Mucosa of stomach (tissue), 1 donor: ENCODE measurements at regions not wholly inside any gene's neighbourhood (a gene's known extent, or its start where the extent isn't known, plus 50 kb on each side); places are given as distances from the start of the nearest gene placed in this dataset.

Experiments
- H3K27me3 ChIP-seq: one replicate; pipeline ENCODE4 v1.7.0; 2013; ENCODE audit warnings: mild to moderate bottlenecking, low read length; ENCODE audit not compliant: control insufficient read depth, insufficient read depth
- H3K36me3 ChIP-seq: one replicate; pipeline ENCODE4 v1.7.0; 2013; ENCODE audit warnings: low read length; ENCODE audit not compliant: control insufficient read depth, insufficient read depth
- H3K4me1 ChIP-seq: one replicate; pipeline ENCODE4 v1.7.0; 2013; ENCODE audit warnings: mild to moderate bottlenecking, low read length; ENCODE audit not compliant: control insufficient read depth, insufficient read depth
- H3K4me3 ChIP-seq: one replicate; pipeline ENCODE4 v1.7.0; 2013; ENCODE audit warnings: low read length
- H3K9ac ChIP-seq: one replicate; pipeline ENCODE4 v1.7.0; 2013; ENCODE audit warnings: mild to moderate bottlenecking, low read length, moderate library complexity
- H3K9me3 ChIP-seq: one replicate; pipeline ENCODE4 v1.7.0; 2013; ENCODE audit warnings: mild to moderate bottlenecking, low read length, moderate library complexity; ENCODE audit not compliant: control insufficient read depth
- donor health status: Pancreatic carcinoma.

DNA sequence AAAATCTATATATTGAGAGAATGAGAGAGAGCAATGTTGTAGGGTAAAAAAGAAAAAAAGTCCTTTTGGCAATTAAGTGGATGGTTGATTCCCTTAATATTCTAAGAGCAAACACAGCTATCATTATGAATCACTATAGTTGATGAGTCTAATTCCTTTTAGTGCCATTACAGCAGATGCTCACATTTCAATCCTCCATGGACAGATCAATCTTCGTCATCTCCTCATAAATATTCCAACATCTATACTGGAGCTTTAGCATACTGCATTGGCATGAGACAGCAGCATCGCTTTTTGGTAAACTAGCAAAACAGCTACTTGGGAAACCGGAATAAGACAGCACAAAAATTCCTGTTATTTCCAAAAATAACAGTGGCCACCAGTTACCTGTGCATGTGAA, 796.7 kb downstream of the QKI start:
- no peaks in the 10 kb centered on the region for H3K27me3 ChIP-seq
- H3K9ac ChIP-seq, result no peak overlapping the region
- no peaks in the 10 kb centered on the region for H3K9me3 ChIP-seq
- H3K4me3 ChIP-seq, result no peak overlapping the region
- no peaks in the 10 kb centered on the region for H3K36me3 ChIP-seq
- no peaks in the 10 kb centered on the region for H3K4me1 ChIP-seq

DNA sequence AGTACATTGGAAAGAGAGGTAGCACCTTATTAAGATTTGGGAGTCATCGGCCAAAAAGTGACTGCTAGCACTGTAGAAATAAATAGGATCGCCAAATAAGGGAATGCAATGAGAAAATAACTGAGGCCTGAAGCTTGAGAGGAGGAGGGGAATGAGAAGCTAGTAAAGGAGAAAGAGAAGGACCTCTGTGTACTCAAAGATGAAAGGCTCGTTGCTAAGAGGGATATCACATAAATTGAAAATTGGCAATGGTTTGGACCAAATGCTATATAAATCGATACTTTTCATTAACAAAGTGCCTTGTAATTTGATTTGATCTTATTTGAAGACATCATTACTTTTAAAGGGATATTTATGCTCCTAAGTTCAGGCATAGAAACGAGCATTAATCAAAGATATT, 796.3 kb downstream of the QKI start:
- no peaks in the 10 kb centered on the region for H3K36me3 ChIP-seq
- H3K4me1 ChIP-seq, result no peaks in the 10 kb centered on the region
- H3K4me3 ChIP-seq, result no peak overlapping the region

DNA sequence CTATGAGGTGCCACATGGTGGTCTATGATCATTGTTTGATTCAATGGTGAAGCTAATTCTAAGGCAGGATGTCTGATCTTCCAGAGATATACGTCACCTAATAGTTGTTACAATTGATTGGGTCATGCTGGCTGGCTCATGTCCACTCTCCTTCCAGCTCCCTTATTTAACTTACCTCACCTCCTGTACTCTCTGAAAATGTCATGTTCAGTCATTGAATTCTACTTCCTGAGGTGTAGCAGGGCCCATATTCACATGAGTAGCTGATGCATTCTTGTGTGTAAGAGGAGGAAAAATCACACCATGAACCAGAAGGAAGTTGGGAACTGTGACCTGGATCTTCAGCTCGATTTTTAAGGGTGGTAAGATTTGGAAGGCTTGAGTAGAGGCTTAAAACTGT, 795.8 kb downstream of the QKI start:
- no peaks in the 10 kb centered on the region for H3K27me3 ChIP-seq
- no peak overlapping the region for H3K4me3 ChIP-seq
- no peak overlapping the region for H3K9ac ChIP-seq
- H3K9me3 ChIP-seq, result no peaks in the 10 kb centered on the region
- H3K4me1 ChIP-seq, result no peaks in the 10 kb centered on the region
- H3K36me3 ChIP-seq, result no peaks in the 10 kb centered on the region

More for the DNA sequence above, 796.3 kb downstream of the QKI start:
- H3K27me3 ChIP-seq, result no peaks in the 10 kb centered on the region
- no peaks in the 10 kb centered on the region for H3K9me3 ChIP-seq
- no peak overlapping the region for H3K9ac ChIP-seq

DNA sequence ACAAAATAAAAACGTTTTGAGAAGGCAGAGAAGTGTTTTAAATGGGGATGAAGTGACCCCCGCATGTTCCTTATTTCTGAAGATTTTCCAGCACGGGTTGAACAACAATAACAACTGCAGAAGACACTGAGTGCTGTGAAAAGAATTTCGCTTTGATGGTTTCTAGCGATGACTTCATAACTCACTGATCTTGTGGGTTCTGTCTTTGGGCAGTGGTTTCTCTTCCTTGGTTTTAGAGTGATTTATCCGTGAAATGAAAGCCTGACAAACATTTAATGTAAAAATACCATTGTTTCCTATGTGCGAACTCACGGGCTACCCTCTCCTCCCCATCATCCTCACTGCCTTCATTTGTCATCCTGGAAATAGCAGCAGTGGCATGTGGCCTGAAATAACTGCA, 793.9 kb downstream of the QKI start:
- Histone ChIP-seq H3K4me1 (no peaks in the 10 kb centered on the region), H3K4me3 (no peak overlapping the region), H3K27me3 (no peaks in the 10 kb centered on the region), H3K9me3 (no peaks in the 10 kb centered on the region), H3K36me3 (no peaks in the 10 kb centered on the region), H3K9ac (no peak overlapping the region)

DNA sequence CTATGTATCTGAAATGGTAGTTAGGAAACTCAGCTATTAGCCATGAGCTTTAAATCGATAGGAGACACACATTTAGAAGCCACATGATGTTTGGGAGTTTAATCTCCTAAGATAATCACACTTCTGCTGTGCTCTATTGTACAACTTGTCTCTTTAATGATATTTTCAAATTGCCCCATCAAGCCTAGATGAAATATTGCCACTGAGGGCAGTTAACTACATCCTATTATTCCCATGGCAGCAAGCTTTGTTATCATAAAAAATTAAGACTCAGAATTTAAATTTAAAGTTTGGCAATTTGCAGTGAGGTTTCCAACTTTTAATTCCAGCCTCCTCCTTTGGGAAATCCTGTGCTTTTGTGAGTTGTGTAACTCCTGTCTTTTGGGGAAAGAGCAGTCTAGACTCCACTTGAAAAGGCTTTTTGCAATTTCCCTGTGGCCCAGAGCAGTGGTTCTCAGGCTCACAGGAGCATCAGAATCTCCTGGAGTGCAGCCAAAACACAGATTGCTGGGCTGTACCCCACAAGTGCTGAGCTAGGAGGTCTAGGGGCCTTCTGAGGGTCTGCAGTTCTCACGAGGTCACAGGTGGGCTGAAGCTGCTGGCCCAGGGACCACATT, 792.4 kb downstream of the QKI start:
- no peaks in the 10 kb centered on the region for H3K4me1 ChIP-seq

DNA sequence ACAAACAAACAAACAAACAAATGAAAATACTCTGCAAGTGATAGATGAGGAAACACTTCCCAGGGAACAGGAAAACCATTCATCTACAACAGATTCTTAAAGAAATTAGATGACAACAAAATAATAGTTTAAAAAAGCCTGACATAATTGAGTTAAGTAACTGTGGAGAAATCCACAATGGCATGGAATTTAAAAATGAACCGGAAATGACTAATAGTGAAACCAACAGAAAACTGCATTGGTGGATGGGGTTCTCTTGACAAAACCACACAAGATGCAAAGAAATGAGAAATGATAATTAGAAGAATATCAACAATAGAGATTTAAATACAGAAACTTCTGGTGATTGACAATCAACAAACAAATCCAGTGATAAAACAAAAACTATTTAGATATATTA, 785.6 kb downstream of the QKI start:
- no peaks in the 10 kb centered on the region for H3K9me3 ChIP-seq
- H3K36me3 ChIP-seq, result no peaks in the 10 kb centered on the region
- H3K4me3 ChIP-seq, result no peak overlapping the region
- no peaks in the 10 kb centered on the region for H3K27me3 ChIP-seq
- no peak overlapping the region for H3K9ac ChIP-seq
- no peaks in the 10 kb centered on the region for H3K4me1 ChIP-seq

More for the DNA sequence above, 792.4 kb downstream of the QKI start:
- no peak overlapping the region for H3K4me3 ChIP-seq
- no peak overlapping the region for H3K9ac ChIP-seq
- no peaks in the 10 kb centered on the region for H3K36me3 ChIP-seq
- H3K9me3 ChIP-seq, result no peaks in the 10 kb centered on the region
- H3K27me3 ChIP-seq, result no peaks in the 10 kb centered on the region

DNA sequence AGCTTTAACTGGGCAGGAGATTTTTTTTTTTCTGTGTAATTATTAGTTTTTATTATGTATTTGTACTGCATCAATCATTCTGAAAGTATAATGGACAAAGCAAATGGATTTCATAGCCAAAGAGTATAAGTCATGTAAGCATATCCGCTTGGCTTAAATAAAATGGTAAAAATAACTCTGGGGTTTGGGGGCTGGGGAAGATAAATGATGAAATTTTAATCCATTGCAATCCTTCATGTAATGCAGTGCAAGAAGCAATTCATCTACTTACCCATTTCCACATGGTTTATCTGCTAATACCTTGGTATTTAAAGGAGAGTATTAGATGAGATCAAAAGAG, 781.4 kb downstream of the QKI start:
- Histone ChIP-seq H3K36me3 (no peaks in the 10 kb centered on the region), H3K4me1 (no peaks in the 10 kb centered on the region), H3K9ac (no peak overlapping the region), H3K9me3 (no peaks in the 10 kb centered on the region), H3K27me3 (no peaks in the 10 kb centered on the region), H3K4me3 (no peak overlapping the region)

DNA sequence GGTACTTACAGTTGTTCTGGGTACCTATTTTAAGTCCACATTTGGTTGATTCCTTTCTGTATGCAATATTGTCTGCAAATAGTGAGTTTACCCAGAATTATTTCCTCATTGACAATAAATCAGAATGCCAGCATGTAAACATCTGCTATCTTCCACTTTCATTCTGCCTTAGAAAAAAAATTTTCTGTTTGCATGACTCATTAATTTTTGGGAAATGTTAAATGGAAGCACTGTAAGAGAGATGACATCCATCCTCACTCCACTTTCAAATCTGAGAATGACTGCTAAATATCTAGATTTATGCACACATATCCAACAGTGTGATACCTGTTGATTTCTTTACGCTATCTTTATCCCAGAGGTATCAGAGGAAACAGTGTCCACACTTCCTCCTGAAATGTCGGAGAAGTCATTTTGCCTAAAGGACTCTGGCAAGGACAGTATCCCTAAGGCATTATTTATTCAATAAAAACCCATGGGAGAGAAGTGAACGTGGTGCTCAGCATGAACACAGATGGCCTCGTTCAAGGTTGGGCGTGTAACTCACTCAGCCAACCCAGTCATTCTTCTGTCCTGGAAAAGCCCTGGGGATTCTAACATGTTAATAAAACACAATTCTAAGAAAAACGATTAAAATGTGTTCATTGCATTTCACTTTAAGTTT, 780.9 kb downstream of the QKI start:
- Histone ChIP-seq H3K4me3 (no peak overlapping the region), H3K9me3 (no peaks in the 10 kb centered on the region), H3K36me3 (no peaks in the 10 kb centered on the region), H3K4me1 (no peaks in the 10 kb centered on the region), H3K27me3 (no peaks in the 10 kb centered on the region), H3K9ac (no peak overlapping the region)

DNA sequence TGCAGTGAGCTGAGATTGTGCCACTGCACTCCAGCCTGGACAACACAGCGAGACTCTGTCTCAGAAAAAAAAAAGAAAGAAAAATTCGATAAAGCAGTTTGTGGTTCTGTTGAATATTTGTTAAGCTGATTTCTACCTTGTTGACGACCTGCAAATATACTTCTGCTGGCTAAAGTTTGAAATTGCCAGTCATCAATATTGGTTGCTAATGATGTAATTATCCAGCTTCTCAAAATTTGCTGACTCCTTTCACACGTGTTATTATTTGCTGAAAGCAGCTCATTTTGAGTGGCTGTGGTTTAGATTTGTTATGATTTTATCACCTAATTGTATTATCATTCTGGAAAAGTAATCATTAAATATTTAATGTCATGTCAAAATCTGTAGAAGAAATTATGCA, 774.3 kb downstream of the QKI start:
- H3K9ac ChIP-seq, result no peak overlapping the region
- no peaks in the 10 kb centered on the region for H3K4me1 ChIP-seq
- H3K27me3 ChIP-seq, result no peaks in the 10 kb centered on the region
- no peaks in the 10 kb centered on the region for H3K9me3 ChIP-seq
- no peaks in the 10 kb centered on the region for H3K36me3 ChIP-seq
- no peak overlapping the region for H3K4me3 ChIP-seq

DNA sequence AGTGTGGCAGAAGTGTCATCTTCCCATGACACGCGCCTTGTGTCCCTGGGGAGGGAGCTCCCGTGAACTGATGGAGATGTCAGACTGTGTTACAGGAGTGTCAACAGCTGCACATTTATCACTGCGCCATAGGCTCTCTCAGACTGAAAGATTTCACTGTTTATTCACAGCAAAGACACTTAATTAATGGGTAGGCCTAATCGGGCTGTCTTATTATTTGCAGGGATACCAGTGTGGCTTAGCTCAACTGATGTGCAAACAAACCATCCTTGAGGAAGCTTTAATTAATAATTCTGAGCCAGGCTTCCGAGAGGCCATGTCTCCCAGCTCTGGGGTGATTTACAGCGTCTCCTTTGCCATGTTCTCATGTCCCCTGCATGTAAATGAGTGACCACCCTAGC, 771.0 kb downstream of the QKI start:
- Histone ChIP-seq H3K9me3 (no peaks in the 10 kb centered on the region), H3K27me3 (no peaks in the 10 kb centered on the region), H3K9ac (no peak overlapping the region), H3K4me3 (no peak overlapping the region), H3K4me1 (no peaks in the 10 kb centered on the region), H3K36me3 (no peaks in the 10 kb centered on the region)

DNA sequence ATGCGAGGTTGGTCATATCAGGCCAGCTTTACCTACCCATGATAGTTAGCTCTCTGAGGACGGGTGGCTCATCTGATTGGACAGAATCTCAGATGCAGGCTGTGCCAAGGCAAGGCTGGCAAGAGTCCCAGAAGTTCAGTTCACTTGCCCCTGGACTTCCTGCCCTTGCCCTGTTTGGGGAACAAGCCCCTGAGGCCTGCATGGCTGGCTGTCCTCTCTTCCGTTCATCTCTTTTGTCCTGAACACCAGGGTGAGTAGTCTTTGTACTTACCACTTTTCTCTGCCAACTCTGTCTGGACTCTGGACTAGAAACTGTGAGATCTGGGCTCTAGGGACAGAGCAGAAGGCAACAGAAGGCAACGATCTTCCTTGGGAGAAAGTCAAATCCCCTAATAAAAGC, 769.9 kb downstream of the QKI start:
- Histone ChIP-seq H3K4me3 (no peak overlapping the region), H3K9ac (no peak overlapping the region), H3K4me1 (no peaks in the 10 kb centered on the region), H3K36me3 (no peaks in the 10 kb centered on the region), H3K9me3 (no peaks in the 10 kb centered on the region), H3K27me3 (no peaks in the 10 kb centered on the region)

DNA sequence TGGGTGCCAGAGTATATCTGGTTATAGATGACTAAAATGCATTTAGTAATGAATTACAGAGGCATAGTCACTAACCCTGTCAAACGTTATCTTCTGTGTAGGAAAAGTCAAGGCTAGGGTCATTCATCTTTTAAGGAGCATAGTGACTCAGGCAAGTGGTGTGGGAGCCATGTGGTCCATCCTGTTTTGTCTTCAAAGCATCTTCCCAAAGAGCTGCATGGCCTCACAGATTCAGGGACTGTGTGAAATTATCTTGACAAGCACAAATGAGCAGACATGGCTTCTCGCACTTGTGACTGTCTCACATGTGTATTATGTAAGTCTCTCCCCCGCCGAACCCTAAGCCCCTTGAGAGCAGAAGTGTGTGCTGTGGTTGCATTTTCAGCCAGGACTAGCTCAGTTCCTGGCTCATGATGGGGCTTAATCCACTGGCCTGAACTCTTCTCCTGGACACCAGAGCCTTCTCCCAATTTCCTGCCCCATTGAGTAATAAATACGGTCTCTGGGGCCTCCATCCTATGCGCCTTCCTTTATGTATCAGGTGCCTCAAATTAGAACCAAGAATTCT, 769.1 kb downstream of the QKI start:
- Histone ChIP-seq H3K36me3 (no peaks in the 10 kb centered on the region), H3K9me3 (no peaks in the 10 kb centered on the region), H3K4me1 (no peaks in the 10 kb centered on the region), H3K27me3 (no peaks in the 10 kb centered on the region), H3K9ac (no peak overlapping the region), H3K4me3 (no peak overlapping the region)
